ENCODE measurements at regions not wholly inside any gene's neighbourhood (a gene's known extent, or its start where the extent isn't known, plus 50 kb on each side); places are given as distances from the start of the nearest gene placed in this dataset.
"Not testable (repeated sequence)": the region's sequence is repeated elsewhere in the genome, so short reads cannot be mapped to it uniquely, and the experiment has no call there.

DNA sequence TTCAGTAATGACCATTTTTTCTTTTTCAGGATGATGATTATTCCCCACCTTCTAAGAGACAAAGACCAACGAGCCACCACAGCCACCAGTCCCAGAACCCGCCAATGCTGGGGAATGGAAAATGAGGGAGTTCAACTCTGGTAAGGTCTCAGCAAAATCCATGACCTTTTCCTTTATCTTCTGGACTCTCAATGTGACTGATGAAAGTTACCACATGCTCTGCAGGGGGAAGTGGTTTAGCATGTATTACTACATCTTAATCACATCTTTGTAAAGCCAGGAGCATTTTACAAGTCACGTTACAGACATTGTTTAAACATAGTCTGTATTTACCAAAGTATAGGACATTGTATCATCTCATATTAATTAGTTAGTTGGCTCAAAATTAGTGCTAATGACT lies 89.3 kb upstream of the METTL14 start:
- H3K4me1 Mint-ChIP-seq; H3K27ac Mint-ChIP-seq; POLR2A ChIA-PET; H3K27ac ChIP-seq (ENCODE audit: low read length in 2 of 2); H3K27me3 Mint-ChIP-seq; H3K9ac ChIP-seq (ENCODE audit: low read length); H3K9me3 ChIP-seq (ENCODE audit: control extremely low read depth in 1 of 3, control insufficient read depth in 2 of 3, insufficient read depth in 1 of 3, low read length in 2 of 3); H3K79me2 ChIP-seq (ENCODE audit: control insufficient read depth, insufficient read depth, low read length); H3K9me3 Mint-ChIP-seq (ENCODE audit: insufficient read depth); CTCF ChIA-PET; H3K4me3 Mint-ChIP-seq; DNase-seq; H3K27me3 ChIP-seq (replicated peaks in 1 of 4; ENCODE audit: control extremely low read depth in 1 of 4, control insufficient read depth in 3 of 4, insufficient read depth in 4 of 4, low read length in 3 of 4); H4K20me1 ChIP-seq (ENCODE audit: control insufficient read depth, insufficient read depth, low read length, poor library complexity, severe bottlenecking); intact Hi-C loops (cut with micrococcal nuclease); ATAC-seq (ENCODE audit: low read depth); H3K36me3 ChIP-seq (replicated peaks in 1 of 2; ENCODE audit: control extremely low read depth in 1 of 2, control insufficient read depth in 1 of 2, extremely low read depth in 1 of 2, insufficient read depth in 2 of 2, low read length in 1 of 2); H3K4me2 ChIP-seq (replicated peaks; ENCODE audit: low read depth, low read length, poor library complexity, severe bottlenecking); H3K4me3 ChIP-seq (ENCODE audit: control extremely low read depth in 1 of 5, extremely low read depth in 1 of 5, insufficient read depth in 1 of 5, low read depth in 2 of 5, low read length in 4 of 5); H3K4me1 ChIP-seq (ENCODE audit: control insufficient read depth in 2 of 2, insufficient read depth in 2 of 2, low read length in 2 of 2); H2AFZ ChIP-seq (ENCODE audit: insufficient read depth, low read depth, low read length, poor library complexity, severe bottlenecking): not testable (repeated sequence)
- no CpG with 5 or more reads among the region's 3 CpGs for WGBS (ENCODE audit: insufficient coverage)

- ATAC-seq (ENCODE audit: low read depth); H3K27ac Mint-ChIP-seq; H4K20me1 ChIP-seq (ENCODE audit: control insufficient read depth, insufficient read depth, low read length, poor library complexity, severe bottlenecking); H3K27me3 Mint-ChIP-seq; H3K9ac ChIP-seq (ENCODE audit: low read length); H3K9me3 Mint-ChIP-seq (ENCODE audit: insufficient read depth); intact Hi-C loops (cut with micrococcal nuclease); H3K4me2 ChIP-seq (replicated peaks; ENCODE audit: low read depth, low read length, poor library complexity, severe bottlenecking); H3K4me1 ChIP-seq (ENCODE audit: control insufficient read depth in 2 of 2, insufficient read depth in 2 of 2, low read length in 2 of 2); POLR2A ChIA-PET; CTCF ChIA-PET; H3K4me1 Mint-ChIP-seq; DNase-seq; H3K4me3 Mint-ChIP-seq; H2AFZ ChIP-seq (ENCODE audit: insufficient read depth, low read depth, low read length, poor library complexity, severe bottlenecking); H3K79me2 ChIP-seq (ENCODE audit: control insufficient read depth, insufficient read depth, low read length); H3K27me3 ChIP-seq (replicated peaks in 1 of 4; ENCODE audit: control extremely low read depth in 1 of 4, control insufficient read depth in 3 of 4, insufficient read depth in 4 of 4, low read length in 3 of 4); H3K9me3 ChIP-seq (ENCODE audit: control extremely low read depth in 1 of 3, control insufficient read depth in 2 of 3, insufficient read depth in 1 of 3, low read length in 2 of 3); H3K36me3 ChIP-seq (replicated peaks in 1 of 2; ENCODE audit: control extremely low read depth in 1 of 2, control insufficient read depth in 1 of 2, extremely low read depth in 1 of 2, insufficient read depth in 2 of 2, low read length in 1 of 2); H3K27ac ChIP-seq (ENCODE audit: low read length in 2 of 2); H3K4me3 ChIP-seq (ENCODE audit: control extremely low read depth in 1 of 5, extremely low read depth in 1 of 5, insufficient read depth in 1 of 5, low read depth in 2 of 5, low read length in 4 of 5): not testable (repeated sequence)
- WGBS (ENCODE audit: insufficient coverage) = 100% methylated on average over 3 of the region's 4 CpGs
Observed at GRCh38 chr4:118625097-118625496, 60.1 kb upstream of the METTL14 start.

GRCh38 chr4:118629697-118630096 lies 55.5 kb upstream of the METTL14 start:
- POLR2A ChIA-PET; H2AFZ ChIP-seq (ENCODE audit: insufficient read depth, low read depth, low read length, poor library complexity, severe bottlenecking); H3K27ac Mint-ChIP-seq; ATAC-seq (ENCODE audit: low read depth); intact Hi-C loops (cut with micrococcal nuclease); H4K20me1 ChIP-seq (ENCODE audit: control insufficient read depth, insufficient read depth, low read length, poor library complexity, severe bottlenecking); H3K9ac ChIP-seq (ENCODE audit: low read length); H3K36me3 ChIP-seq (replicated peaks in 1 of 2; ENCODE audit: control extremely low read depth in 1 of 2, control insufficient read depth in 1 of 2, extremely low read depth in 1 of 2, insufficient read depth in 2 of 2, low read length in 1 of 2); H3K4me3 Mint-ChIP-seq; H3K27ac ChIP-seq (ENCODE audit: low read length in 2 of 2); H3K9me3 ChIP-seq (ENCODE audit: control extremely low read depth in 1 of 3, control insufficient read depth in 2 of 3, insufficient read depth in 1 of 3, low read length in 2 of 3); DNase-seq; H3K79me2 ChIP-seq (ENCODE audit: control insufficient read depth, insufficient read depth, low read length); H3K4me3 ChIP-seq (ENCODE audit: control extremely low read depth in 1 of 5, extremely low read depth in 1 of 5, insufficient read depth in 1 of 5, low read depth in 2 of 5, low read length in 4 of 5); H3K27me3 Mint-ChIP-seq; H3K4me1 ChIP-seq (ENCODE audit: control insufficient read depth in 2 of 2, insufficient read depth in 2 of 2, low read length in 2 of 2); H3K9me3 Mint-ChIP-seq (ENCODE audit: insufficient read depth); CTCF ChIA-PET; H3K4me2 ChIP-seq (replicated peaks; ENCODE audit: low read depth, low read length, poor library complexity, severe bottlenecking); H3K27me3 ChIP-seq (replicated peaks in 1 of 4; ENCODE audit: control extremely low read depth in 1 of 4, control insufficient read depth in 3 of 4, insufficient read depth in 4 of 4, low read length in 3 of 4); H3K4me1 Mint-ChIP-seq: not testable (repeated sequence)
- no CpG with 5 or more reads among the region's 2 CpGs for WGBS (ENCODE audit: insufficient coverage)

GRCh38 chr4:118630897-118631296 lies 54.3 kb upstream of the METTL14 start:
- DNase-seq; H3K9me3 ChIP-seq (ENCODE audit: control extremely low read depth in 1 of 3, control insufficient read depth in 2 of 3, insufficient read depth in 1 of 3, low read length in 2 of 3); H3K4me1 ChIP-seq (ENCODE audit: control insufficient read depth in 2 of 2, insufficient read depth in 2 of 2, low read length in 2 of 2); H3K27ac Mint-ChIP-seq; H2AFZ ChIP-seq (ENCODE audit: insufficient read depth, low read depth, low read length, poor library complexity, severe bottlenecking); H3K27me3 Mint-ChIP-seq; H3K36me3 ChIP-seq (replicated peaks in 1 of 2; ENCODE audit: control extremely low read depth in 1 of 2, control insufficient read depth in 1 of 2, extremely low read depth in 1 of 2, insufficient read depth in 2 of 2, low read length in 1 of 2); ATAC-seq (ENCODE audit: low read depth); POLR2A ChIA-PET; H3K27ac ChIP-seq (ENCODE audit: low read length in 2 of 2); H3K4me2 ChIP-seq (replicated peaks; ENCODE audit: low read depth, low read length, poor library complexity, severe bottlenecking); H3K9me3 Mint-ChIP-seq (ENCODE audit: insufficient read depth); H4K20me1 ChIP-seq (ENCODE audit: control insufficient read depth, insufficient read depth, low read length, poor library complexity, severe bottlenecking); CTCF ChIA-PET; H3K27me3 ChIP-seq (replicated peaks in 1 of 4; ENCODE audit: control extremely low read depth in 1 of 4, control insufficient read depth in 3 of 4, insufficient read depth in 4 of 4, low read length in 3 of 4); H3K4me3 Mint-ChIP-seq; intact Hi-C loops (cut with micrococcal nuclease); H3K4me3 ChIP-seq (ENCODE audit: control extremely low read depth in 1 of 5, extremely low read depth in 1 of 5, insufficient read depth in 1 of 5, low read depth in 2 of 5, low read length in 4 of 5); H3K9ac ChIP-seq (ENCODE audit: low read length); H3K4me1 Mint-ChIP-seq; H3K79me2 ChIP-seq (ENCODE audit: control insufficient read depth, insufficient read depth, low read length): not testable (repeated sequence)
- 100% methylated on average over 1 of the region's 7 CpGs for WGBS (ENCODE audit: insufficient coverage)

All from B cell (primary cell).